Neural progenitor cell (in vitro differentiated cells): ENCODE measurements at regions not wholly inside any gene's neighbourhood (a gene's known extent, or its start where the extent isn't known, plus 50 kb on each side); places are given as distances from the start of the nearest gene placed in this dataset.

Experiments
- DNase-seq: peaks from one replicate; pipeline ENCODE4 v3.0.0-alpha.2; 2016; ENCODE audit warnings: low spot score
- H2AFZ ChIP-seq: fragments of 200-600 bp; sonication (generic); replicated peaks from 2 replicates; pipeline ENCODE4 v1.6.1; 2016; ENCODE audit warnings: antibody characterized with exemption
- H3F3A ChIP-seq: fragments of 200-600 bp; sonication (generic); 2 replicates; pipeline ENCODE4 v1.6.1; 2016; ENCODE audit warnings: antibody characterized with exemption, low read depth
- H3K27ac ChIP-seq: fragments of 200-600 bp; sonication (generic); 2 replicates; pipeline ENCODE4 v1.5.1; 2016; ENCODE audit warnings: mild to moderate bottlenecking
- H3K27me3 ChIP-seq: fragments of 200-600 bp; sonication (generic); 2 replicates; pipeline ENCODE4 v1.6.1; 2016; ENCODE audit warnings: mild to moderate bottlenecking, moderate library complexity
- H3K36me3 ChIP-seq: fragments of 200-600 bp; sonication (generic); 2 replicates; pipeline ENCODE4 v1.5.1; 2016
- H3K4me1 ChIP-seq: fragments of 200-600 bp; sonication (generic); 2 replicates; pipeline ENCODE4 v1.6.1; 2016; ENCODE audit warnings: mixed run types
- H3K4me2 ChIP-seq: fragments of 200-600 bp; sonication (generic); 2 replicates; pipeline ENCODE4 v1.6.1; 2016
- H3K4me3 ChIP-seq: fragments of 200-600 bp; sonication (generic); 2 replicates; pipeline ENCODE4 v1.5.1; 2016
- H3K79me2 ChIP-seq: fragments of 200-600 bp; sonication (generic); 2 replicates; pipeline ENCODE4 v1.6.1; 2016; ENCODE audit warnings: low read depth
- H3K9ac ChIP-seq: fragments of 200-600 bp; sonication (generic); 2 replicates; pipeline ENCODE4 v1.6.1; 2016
- H3K9me3 ChIP-seq: fragments of 200-600 bp; sonication (generic); 2 replicates; pipeline ENCODE4 v1.5.1; 2016; ENCODE audit warnings: low read depth
- H4K20me1 ChIP-seq: fragments of 200-600 bp; sonication (generic); 2 replicates; pipeline ENCODE4 v1.6.1; 2016; ENCODE audit warnings: low read depth
- H3K27ac Mint-ChIP-seq: 3 replicates; pipeline ENCODE4 v1.8.0; 2021; ENCODE audit warnings: mixed read lengths
- H3K27me3 Mint-ChIP-seq: 2 replicates; pipeline ENCODE4 v1.8.0; 2022; ENCODE audit warnings: low read depth, mild to moderate bottlenecking, inconsistent platforms, moderate library complexity, mixed read lengths; ENCODE audit not compliant: insufficient read depth
- H3K36me3 Mint-ChIP-seq: 3 replicates; pipeline ENCODE4 v1.8.0; 2021; ENCODE audit warnings: mixed read lengths
- H3K4me1 Mint-ChIP-seq: 3 replicates; pipeline ENCODE4 v1.8.0; 2021; ENCODE audit warnings: mixed read lengths
- H3K4me3 Mint-ChIP-seq: 3 replicates; pipeline ENCODE4 v1.8.0; 2021; ENCODE audit warnings: mild to moderate bottlenecking, moderate library complexity, mixed read lengths
- H3K9me3 Mint-ChIP-seq: 3 replicates; pipeline ENCODE4 v1.8.0; 2020; ENCODE audit warnings: mixed read lengths
- EZH2 ChIP-seq: fragments of 200-600 bp; sonication (generic); IDR thresholded peaks from 2 replicates; pipeline ENCODE4 v1.6.1; 2017; ENCODE audit warnings: antibody characterized with exemption, mild to moderate bottlenecking, moderate library complexity
- EZH2phosphoT487 ChIP-seq: fragments of 200-600 bp; sonication (generic); IDR thresholded peaks from 2 replicates; pipeline ENCODE4 v1.6.1; 2017; ENCODE audit warnings: antibody characterized with exemption
- TF ChIP-seq, protein P1 (sequence below): fragments of 200-600 bp; sonication (generic); IDR thresholded peaks from 2 replicates; pipeline ENCODE4 v1.5.1; 2017; ENCODE audit warnings: antibody characterized with exemption, mild to moderate bottlenecking

DNA sequence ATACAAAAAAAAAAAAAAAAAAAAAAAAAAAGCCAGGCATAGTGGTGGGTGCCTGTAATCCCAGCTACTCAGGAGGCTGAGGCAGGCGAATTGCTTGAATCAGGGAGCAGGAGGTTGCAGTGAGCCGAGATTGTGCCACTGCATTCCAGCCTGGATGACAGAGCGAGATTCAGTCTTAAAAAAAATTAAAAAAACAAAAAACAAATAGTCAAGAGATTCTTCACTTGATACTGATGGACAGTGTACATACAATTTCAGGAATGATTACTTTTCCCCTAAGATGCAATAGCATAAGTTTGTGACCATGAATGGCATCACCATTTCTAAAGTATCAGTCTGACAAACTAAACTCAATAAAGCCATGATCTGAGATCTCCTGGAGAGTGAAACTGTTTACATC is 60.8 kb upstream of the IVNS1ABP start:
- no peaks in the 10 kb centered on the region for H3K4me1 ChIP-seq
- H3K4me3 ChIP-seq: no peak overlapping the region
- H3K27ac ChIP-seq: no peak overlapping the region
- DNase-seq: no peak
- H3F3A ChIP-seq: no peaks in the 10 kb centered on the region
- H2AFZ ChIP-seq: no peak overlapping the region
- H4K20me1 ChIP-seq: no peaks in the 10 kb centered on the region
- H3K79me2 ChIP-seq: no peaks in the 10 kb centered on the region
- Mint-ChIP-seq H3K27me3 (no peaks in the 10 kb centered on the region), H3K36me3 (no peaks in the 10 kb centered on the region), H3K4me3 (no peak overlapping the region), H3K9me3 (peaks cover 8% of the 10 kb centered on the region), H3K27ac (no peak overlapping the region), H3K4me1 (peaks cover 8% of the 10 kb centered on the region)
- H3K9me3 ChIP-seq: no peaks in the 10 kb centered on the region
- H3K4me2 ChIP-seq: no peak overlapping the region
- no peak overlapping the region for H3K9ac ChIP-seq
- TF ChIP-seq EZH2phosphoT487: no peak
- TF ChIP-seq EZH2: no peak
- TF ChIP-seq, protein P1, sequence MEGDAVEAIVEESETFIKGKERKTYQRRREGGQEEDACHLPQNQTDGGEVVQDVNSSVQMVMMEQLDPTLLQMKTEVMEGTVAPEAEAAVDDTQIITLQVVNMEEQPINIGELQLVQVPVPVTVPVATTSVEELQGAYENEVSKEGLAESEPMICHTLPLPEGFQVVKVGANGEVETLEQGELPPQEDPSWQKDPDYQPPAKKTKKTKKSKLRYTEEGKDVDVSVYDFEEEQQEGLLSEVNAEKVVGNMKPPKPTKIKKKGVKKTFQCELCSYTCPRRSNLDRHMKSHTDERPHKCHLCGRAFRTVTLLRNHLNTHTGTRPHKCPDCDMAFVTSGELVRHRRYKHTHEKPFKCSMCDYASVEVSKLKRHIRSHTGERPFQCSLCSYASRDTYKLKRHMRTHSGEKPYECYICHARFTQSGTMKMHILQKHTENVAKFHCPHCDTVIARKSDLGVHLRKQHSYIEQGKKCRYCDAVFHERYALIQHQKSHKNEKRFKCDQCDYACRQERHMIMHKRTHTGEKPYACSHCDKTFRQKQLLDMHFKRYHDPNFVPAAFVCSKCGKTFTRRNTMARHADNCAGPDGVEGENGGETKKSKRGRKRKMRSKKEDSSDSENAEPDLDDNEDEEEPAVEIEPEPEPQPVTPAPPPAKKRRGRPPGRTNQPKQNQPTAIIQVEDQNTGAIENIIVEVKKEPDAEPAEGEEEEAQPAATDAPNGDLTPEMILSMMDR: no peak
- H3K36me3 ChIP-seq: no peaks in the 10 kb centered on the region
- no peaks in the 10 kb centered on the region for H3K27me3 ChIP-seq

DNA sequence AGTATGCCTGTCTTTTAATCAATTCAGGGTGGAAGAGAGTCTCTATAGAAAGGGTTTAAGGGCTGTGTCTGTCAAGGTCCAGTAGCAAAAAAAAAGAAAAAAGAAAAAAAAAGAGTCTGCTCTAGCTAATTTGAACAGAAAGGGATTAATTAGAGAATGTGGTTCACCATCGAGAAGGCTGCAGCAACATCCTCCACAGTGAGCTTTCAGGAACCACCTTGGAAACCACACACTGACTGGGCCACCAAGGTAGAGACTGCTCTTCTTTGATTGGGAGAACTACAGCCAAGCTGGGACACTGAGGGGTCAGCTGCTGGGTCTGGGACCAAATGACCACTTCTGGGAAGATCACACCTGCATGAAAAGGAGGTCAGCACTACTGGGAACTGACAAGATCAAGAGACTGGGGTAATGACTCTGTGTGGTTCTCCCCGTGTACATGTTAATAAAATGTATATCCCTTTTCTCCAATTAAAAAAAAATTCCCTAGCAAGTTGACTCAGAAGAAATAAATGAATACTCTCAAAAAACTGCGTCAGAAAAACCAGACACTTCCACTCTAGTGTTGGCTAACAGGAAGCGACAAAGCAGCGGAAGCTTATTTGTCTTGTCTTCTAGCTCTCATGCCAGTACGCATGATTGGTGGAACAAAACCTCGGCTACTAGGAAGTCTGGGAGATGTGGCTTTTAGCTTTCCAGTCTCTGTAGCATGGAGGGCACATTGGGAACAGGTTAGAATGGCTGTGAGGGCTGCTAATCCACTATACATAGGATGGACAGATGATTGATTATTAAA is 60.0 kb upstream of the IVNS1ABP start:
- H3K27ac Mint-ChIP-seq: no peak overlapping the region
- Histone ChIP-seq H3K4me2 (no peak overlapping the region), H2AFZ (no peak overlapping the region), H3K4me3 (no peak overlapping the region), H3K4me1 (no peaks in the 10 kb centered on the region), H3F3A (no peaks in the 10 kb centered on the region), H3K9me3 (no peaks in the 10 kb centered on the region), H3K9ac (no peak overlapping the region), H3K36me3 (no peaks in the 10 kb centered on the region), H3K27me3 (no peaks in the 10 kb centered on the region), H3K27ac (no peak overlapping the region), H3K79me2 (no peaks in the 10 kb centered on the region), H4K20me1 (no peaks in the 10 kb centered on the region)
- no peaks in the 10 kb centered on the region for H3K27me3 Mint-ChIP-seq
- no peak for DNase-seq
- no peaks in the 10 kb centered on the region for H3K36me3 Mint-ChIP-seq
- peaks cover 8% of the 10 kb centered on the region for H3K9me3 Mint-ChIP-seq
- peaks cover 8% of the 10 kb centered on the region for H3K4me1 Mint-ChIP-seq
- no peak overlapping the region for H3K4me3 Mint-ChIP-seq
- TF ChIP-seq, protein P1: no peak
- TF ChIP-seq EZH2phosphoT487 (no peak), EZH2 (no peak)

DNA sequence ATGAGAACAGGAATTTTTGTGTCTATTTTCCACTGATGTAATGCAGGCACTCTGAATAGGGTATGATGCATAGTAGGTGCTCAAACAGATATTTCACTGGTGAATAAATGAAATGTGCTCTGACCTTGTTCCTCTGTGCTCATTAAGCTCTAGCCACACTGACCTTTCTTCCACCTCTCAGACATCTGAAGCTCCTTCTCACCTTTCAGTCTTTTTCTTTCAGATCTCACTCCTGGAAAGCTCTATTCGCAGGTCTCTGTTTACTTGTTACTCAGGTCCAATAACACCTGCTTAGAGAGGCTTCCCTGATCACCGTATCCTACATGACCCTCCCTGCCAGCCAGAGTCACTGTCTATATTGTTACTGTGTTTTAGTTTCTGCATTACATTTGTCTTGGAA is 59.2 kb upstream of the IVNS1ABP start:
- H3K9ac ChIP-seq: no peak overlapping the region
- H3K27me3 Mint-ChIP-seq: no peaks in the 10 kb centered on the region
- peaks cover 8% of the 10 kb centered on the region for H3K4me1 Mint-ChIP-seq

More for the DNA sequence above, 59.2 kb upstream of the IVNS1ABP start:
- H4K20me1 ChIP-seq: no peaks in the 10 kb centered on the region
- no peaks in the 10 kb centered on the region for H3K9me3 ChIP-seq
- H3F3A ChIP-seq: no peaks in the 10 kb centered on the region
- no peaks in the 10 kb centered on the region for H3K36me3 ChIP-seq
- DNase-seq: no peak
- no peak overlapping the region for H3K4me2 ChIP-seq
- no peak overlapping the region for H3K4me3 ChIP-seq
- Mint-ChIP-seq H3K9me3 (peaks cover 2% of the 10 kb centered on the region), H3K27ac (no peak overlapping the region), H3K4me3 (no peak overlapping the region), H3K36me3 (no peaks in the 10 kb centered on the region)
- H3K4me1 ChIP-seq: no peaks in the 10 kb centered on the region
- H2AFZ ChIP-seq: no peak overlapping the region
- TF ChIP-seq, protein P1: no peak
- no peak overlapping the region for H3K27ac ChIP-seq
- no peaks in the 10 kb centered on the region for H3K79me2 ChIP-seq
- no peaks in the 10 kb centered on the region for H3K27me3 ChIP-seq
